Fibroblast of pulmonary artery (primary cell): ENCODE measurements at regions not wholly inside any gene's neighbourhood (a gene's known extent, or its start where the extent isn't known, plus 50 kb on each side); places are given as distances from the start of the nearest gene placed in this dataset.

ENCODE experiments used
- DNase-seq: peaks from one replicate; pipeline ENCODE4 v3.0.0-alpha.2; 2010; ENCODE audit warnings: low read depth
- H3K4me3 ChIP-seq: replicated peaks from 2 replicates; pipeline ENCODE4 v1.5.1; 2011; ENCODE audit warnings: low read depth, mild to moderate bottlenecking, control low read depth, low read length, moderate library complexity
- CTCF ChIP-seq: IDR thresholded peaks from 2 replicates; pipeline ENCODE4 v1.5.1; 2011; ENCODE audit warnings: mild to moderate bottlenecking, control low read depth, low read length, inconsistent platforms; ENCODE audit errors: missing control alignments

DNA sequence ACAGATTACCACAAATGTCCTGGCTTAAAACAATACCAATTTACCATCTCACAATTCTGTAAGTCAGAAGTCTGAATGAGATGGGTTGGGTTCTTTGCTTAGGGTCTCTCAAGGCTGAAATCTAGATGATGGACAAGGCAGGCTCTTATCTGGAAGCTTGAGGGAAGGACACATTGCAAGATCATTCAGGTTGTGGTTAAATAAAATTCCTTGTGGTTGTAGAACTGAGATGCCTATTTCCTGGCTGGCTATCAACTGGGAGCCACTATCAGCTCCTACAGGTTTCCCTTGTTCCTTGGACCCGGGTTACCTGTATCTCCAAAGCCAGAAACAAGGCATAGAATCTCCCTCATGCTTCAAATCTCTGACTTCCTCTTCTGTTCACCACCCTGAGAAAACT, 148.4 kb downstream of the MDFIC start:
- TF ChIP-seq CTCF = no peak
- no peak for DNase-seq
- no peak overlapping the region for H3K4me3 ChIP-seq
